ENCODE measurements at regions not wholly inside any gene's neighbourhood (a gene's known extent, or its start where the extent isn't known, plus 50 kb on each side); places are given as distances from the start of the nearest gene placed in this dataset.

- no peak for TF ChIP-seq CTCF (IDR thresholded peaks at IDR 0.05)
- no peak for TF ChIP-seq POLR2A (IDR thresholded peaks at IDR 0.05)
Observed at GRCh38 chr1:238401144-238401543, 510.4 kb upstream of the ZP4 start.
